CMK (cell line): ENCODE measurements at regions not wholly inside any gene's neighbourhood (a gene's known extent, or its start where the extent isn't known, plus 50 kb on each side); places are given as distances from the start of the nearest gene placed in this dataset.

Source experiments
- DNase-seq: peaks from one replicate; pipeline ENCODE4 v3.0.0-alpha.2; 2010; ENCODE audit warnings: low read depth

GRCh38 chr10:10911035-10911434 lies 106.6 kb upstream of the CELF2 start:
- no peak for DNase-seq

DNA sequence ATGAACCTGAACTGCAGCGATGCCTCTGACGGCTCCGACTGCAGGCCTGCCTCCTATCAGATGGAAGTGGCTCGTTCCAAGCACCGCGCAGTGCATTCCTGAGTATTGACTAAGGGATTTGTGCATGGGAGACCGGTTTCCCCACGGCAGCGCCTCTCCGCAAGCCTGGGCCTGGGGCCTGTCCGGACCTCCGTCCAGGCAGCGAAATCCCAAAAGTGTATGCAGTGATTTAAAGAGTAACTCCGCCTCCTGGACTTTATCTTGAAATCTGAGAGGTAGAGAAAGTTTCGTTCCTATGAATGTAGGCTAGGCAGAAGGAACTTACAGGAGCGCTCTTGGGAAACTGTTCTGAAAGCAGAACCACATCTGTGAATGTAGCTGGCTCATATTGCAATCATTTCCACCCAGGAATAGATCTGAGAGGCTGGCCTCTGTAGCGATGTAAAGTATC lies 106.2 kb upstream of the CELF2 start:
- no peak for DNase-seq

- DNase-seq: no peak
Observed at GRCh38 chr10:10914144-10914543, 103.5 kb upstream of the CELF2 start.

DNA sequence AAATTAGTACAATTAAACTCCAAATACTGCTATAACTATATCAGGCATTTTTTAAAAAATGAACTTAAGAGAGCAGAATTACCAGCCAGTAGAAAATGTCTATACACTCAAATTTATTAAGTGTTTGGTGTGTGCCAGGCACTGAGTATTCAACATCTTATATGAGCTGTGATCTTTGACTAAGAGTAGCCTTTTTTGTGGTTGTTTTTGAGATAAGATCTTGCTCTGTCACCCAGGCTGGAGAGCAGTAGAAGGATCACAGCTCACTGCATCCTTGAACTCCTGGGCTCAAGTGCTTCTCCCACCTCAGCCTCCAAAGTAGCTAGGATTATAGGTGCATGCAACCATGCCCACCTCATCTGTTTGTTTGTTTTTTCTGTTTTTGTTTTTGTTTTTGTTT lies 102.5 kb upstream of the CELF2 start:
- no peak for DNase-seq

GRCh38 chr10:10917031-10917430 lies 100.6 kb upstream of the CELF2 start:
- DNase-seq: no peak

DNA sequence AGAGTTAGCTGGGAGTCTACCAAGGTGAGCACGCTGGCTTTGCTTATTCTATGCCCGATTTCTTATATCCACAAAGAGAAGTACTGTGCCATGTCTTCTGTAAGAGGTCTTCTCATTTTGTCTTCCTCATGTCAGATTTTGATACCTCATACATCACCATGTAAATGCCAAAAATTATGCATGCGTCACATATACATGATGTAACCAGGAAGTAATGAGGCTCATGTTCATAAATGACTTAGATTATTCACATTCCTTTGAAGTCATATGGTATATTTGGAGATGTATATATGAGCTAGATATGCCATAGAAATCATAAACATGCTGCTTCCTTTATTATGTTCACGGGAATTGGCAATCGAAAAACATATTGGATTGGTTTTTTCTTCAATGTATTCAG lies 97.7 kb upstream of the CELF2 start:
- DNase-seq: no peak

GRCh38 chr10:10921826-10922461 lies 95.7 kb upstream of the CELF2 start:
- DNase-seq: no peak

- no peak for DNase-seq
Observed at GRCh38 chr10:10923029-10923651, 94.5 kb upstream of the CELF2 start.

GRCh38 chr10:10925667-10926066 lies 92.0 kb upstream of the CELF2 start:
- no peak for DNase-seq

- no peak for DNase-seq
Observed at GRCh38 chr10:10927608-10928007, 90.1 kb upstream of the CELF2 start.

DNA sequence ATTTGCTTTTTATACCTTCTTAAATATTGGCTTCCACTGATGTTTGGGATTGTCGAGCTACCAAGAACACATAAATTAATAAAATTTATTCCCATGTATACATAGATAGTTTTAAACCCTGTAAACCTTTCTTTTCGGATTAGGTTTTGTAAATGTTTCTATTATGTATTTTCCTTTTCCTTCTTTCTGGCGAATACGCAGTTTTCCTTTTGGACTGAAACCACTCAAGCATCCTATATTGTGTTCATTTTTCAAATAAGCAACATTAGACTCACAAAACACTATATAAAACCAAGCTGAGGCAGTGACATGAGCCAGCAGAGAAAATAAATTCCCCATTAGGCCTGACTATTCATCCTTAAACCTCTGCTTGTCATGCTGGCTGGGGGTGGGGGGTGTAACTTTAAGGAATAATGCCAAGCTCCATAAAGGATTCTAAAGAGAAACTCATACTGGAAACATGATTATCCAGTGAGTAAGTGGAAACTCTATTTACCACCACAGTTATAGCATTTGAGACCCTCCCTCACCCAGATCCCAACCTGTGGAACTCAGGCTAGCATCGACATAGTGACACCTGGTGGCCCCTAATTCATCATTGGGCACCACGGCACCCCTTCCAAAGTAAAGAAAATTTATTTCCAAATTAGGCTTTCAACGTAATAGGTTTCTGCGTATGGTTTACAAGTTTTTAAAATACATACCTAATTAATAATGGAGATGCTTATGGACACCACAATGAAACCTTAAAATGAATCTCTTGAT lies 86.5 kb upstream of the CELF2 start:
- DNase-seq: no peak

GRCh38 chr10:10935032-10935431 lies 82.6 kb upstream of the CELF2 start:
- DNase-seq: no peak

- no peak for DNase-seq
Observed at GRCh38 chr10:10938676-10939075, 79.0 kb upstream of the CELF2 start.

DNA sequence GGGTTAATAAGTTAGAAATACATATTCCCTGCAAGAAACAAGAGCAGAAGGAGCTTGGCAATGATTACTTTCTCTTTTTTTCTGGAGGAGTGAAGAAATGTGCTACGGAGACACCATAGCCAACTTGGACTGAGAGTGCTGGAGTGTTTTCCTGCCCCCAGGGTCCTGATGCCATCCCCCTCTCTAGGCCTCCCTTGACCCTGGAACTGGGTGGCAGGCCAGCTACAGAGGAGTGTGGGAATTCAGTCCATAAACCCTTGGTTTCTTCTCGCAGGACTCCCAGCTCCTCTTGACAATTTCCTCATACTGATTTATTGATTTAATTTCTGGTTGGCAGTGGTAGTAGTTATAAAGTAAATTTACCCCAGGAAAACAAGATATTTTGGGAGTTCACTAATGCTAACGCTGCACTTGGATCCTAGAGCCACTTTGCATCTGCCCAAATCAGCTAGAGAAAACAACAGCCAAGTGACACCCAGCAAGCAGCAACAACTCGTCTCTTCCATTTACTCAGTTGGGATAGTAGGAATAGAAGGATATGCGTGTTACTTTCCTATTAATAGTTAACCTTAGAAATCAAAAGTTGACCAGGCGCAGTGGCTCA lies 76.4 kb upstream of the CELF2 start:
- no peak for DNase-seq

DNA sequence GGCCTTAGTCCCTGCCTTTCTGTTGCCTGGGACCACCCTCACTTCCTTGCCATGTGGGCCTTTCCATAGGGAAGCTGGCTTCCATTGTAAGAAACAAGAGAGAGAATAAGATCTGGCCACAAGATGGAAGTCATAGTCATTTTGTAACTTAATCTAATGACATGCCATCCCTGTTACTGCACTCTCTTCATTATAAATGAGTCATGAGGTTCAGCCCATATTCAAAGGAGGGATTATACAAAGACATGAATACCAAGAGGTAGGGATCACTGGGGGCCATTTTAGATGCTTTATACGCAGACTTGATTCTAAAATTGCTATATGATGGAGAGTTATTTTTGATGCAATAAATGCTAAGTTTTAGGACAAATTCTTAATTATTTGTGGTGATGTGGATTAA lies 75.2 kb upstream of the CELF2 start:
- DNase-seq: no peak

DNA sequence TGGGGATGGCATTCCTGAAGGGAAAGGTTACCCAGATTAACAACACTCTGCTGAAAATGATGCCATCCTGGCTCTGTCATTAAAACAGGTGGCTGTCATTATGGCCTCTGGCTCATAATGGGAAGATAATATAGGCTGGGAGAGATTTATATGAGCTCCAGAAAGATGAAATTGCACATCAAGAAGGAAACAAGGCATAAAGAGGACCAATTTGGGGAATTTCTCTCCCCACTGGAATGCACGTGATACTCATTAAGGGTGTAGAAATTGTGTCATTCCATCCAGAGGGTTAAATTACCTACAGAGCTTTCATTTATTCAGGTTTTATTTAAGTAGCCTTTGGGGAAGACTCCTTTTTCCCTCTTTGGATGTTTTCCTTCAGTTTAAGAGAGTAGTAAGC lies 71.6 kb upstream of the CELF2 start:
- no peak for DNase-seq

- no peak for DNase-seq
Observed at GRCh38 chr10:10946801-10947200, 70.9 kb upstream of the CELF2 start.

- no peak for DNase-seq
Observed at GRCh38 chr10:10951675-10952074, 66.0 kb upstream of the CELF2 start.

DNA sequence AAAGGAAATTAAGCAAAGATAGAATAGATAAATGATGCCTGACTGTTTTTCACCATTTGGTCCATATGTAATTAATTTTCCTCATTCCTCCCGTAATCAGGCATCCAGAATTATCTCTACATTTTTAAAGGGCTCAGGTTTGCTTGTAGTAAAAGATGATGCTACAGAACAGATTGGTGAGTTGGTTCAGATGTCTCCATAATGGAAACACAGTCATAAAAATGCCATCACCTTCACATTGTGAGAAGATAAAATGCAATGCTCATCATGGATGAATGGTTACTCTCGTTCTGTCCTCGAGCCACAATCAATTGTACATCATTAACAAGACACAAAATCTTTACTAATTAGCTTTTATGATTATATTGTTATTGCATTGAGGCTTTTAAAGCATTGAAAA lies 64.9 kb upstream of the CELF2 start:
- no peak for DNase-seq

DNA sequence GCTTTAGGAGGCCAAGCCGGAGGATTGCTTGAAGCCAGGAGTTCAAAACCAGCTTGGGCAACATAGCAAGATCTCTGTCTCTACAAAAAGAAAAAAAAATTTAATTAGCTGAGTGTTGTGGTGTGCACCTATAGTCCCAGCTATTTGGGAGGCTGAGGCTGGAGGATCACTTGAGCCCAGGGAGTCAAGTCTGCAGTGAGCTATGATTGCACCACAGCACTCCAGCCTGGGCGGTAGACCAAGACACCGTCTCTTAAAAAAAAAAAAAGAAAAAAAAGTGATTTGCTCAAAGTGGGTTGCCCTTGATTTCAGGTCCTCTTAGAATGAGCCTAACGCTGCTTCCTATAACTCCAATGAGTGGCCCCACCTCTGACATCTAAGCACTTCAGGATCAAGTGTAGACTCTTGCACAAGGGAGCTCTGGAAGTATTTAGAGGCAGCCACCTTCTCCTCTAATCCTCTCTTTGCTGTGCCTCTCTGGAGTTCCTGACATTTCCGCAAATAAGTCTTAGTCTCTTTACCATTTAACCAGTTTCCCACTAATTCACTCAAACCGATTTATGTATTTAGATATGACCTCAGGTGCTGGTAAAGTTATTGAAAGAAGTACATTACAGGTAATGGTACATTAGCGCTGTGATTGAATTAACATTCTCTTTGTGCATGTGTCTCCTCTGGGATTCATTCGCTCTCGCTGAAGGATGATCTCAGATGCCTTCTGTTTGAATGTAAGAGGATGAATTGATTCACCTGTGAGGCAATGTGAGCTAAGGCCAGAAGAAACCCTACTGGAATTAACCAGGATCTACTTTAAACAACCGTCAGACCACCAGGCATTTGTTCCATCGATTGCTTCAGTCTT lies 60.8 kb upstream of the CELF2 start:
- DNase-seq: no peak

GRCh38 chr10:10958041-10958440 lies 59.6 kb upstream of the CELF2 start:
- no peak for DNase-seq

DNA sequence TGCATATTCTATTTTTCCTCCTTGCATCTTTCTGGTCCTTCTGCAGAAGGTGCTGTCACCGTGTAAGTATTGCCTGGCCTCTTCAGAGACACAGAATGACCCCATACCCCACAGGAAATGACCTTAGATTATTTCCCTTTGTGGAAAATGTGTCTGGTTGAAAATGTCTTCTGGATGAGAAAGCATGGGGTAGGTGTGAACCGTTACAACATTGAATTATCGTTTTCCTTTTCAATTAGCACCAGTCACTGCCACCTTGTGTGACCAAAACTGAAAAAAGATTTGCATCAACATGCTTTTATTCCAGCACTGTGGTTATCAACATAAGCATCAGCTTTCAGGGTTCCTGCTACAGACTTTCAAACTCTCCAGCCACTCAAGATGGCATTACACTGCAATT lies 58.0 kb upstream of the CELF2 start:
- DNase-seq: no peak
